Stimulated activated CD8-positive, alpha-beta memory T cell treated with anti-CD3 and anti-CD28 coated beads, Interleukin-2, amount 100 ng/mL, for 1 hour (primary cell): ENCODE measurements at regions not wholly inside any gene's neighbourhood (a gene's known extent, or its start where the extent isn't known, plus 50 kb on each side); places are given as distances from the start of the nearest gene placed in this dataset.
"Not testable (repeated sequence)": the region's sequence is repeated elsewhere in the genome, so short reads cannot be mapped to it uniquely, and the experiment has no call there.

ENCODE experiments used
- DNase-seq, 2 donors: peaks; one replicate each; pipeline ENCODE4 v3.0.0-alpha.2; 2020; ENCODE audit warnings: low read depth in 2 of 2

DNA sequence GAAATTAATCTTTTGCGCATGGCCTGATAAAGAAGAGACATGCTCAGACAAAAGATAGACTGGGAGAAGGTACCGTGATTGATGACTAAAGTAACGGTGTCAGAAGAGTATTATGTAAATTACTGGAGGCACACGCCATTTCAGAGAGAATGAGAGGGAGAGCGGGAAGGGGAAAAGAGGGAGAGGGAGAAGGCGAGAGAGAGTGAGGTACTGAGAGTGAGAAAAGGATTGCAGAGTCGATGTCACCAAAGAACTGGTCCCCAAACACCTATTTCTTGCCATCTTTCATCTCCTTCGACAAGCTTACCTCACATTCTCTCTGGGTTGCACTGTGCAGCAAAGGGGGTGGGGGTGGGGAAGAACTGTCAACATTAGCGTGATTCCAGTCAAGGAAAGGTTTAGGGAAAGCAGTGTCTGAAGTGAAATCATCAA is 673.7 kb downstream of the BCL11A start:
- no peak for DNase-seq

DNA sequence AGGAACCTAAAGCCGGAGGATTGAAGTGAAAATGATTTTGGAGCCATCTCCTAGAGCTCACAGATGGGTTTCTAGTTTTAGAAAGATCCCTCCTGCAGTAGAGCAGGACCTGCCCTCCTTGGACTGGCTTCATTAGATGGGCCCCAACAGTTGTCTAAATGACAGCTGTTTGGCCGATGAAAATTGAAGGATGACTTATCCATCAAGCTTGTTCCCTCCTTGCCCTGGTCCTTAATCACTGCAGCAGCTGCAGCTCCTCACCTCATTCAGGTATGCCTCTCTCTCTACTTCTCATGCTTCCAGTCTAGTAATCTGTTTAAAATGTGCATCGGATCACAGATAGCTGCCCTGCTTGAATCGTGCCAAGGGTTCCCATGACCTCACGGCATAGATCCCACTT is 677.6 kb downstream of the BCL11A start:
- no peak for DNase-seq

DNA sequence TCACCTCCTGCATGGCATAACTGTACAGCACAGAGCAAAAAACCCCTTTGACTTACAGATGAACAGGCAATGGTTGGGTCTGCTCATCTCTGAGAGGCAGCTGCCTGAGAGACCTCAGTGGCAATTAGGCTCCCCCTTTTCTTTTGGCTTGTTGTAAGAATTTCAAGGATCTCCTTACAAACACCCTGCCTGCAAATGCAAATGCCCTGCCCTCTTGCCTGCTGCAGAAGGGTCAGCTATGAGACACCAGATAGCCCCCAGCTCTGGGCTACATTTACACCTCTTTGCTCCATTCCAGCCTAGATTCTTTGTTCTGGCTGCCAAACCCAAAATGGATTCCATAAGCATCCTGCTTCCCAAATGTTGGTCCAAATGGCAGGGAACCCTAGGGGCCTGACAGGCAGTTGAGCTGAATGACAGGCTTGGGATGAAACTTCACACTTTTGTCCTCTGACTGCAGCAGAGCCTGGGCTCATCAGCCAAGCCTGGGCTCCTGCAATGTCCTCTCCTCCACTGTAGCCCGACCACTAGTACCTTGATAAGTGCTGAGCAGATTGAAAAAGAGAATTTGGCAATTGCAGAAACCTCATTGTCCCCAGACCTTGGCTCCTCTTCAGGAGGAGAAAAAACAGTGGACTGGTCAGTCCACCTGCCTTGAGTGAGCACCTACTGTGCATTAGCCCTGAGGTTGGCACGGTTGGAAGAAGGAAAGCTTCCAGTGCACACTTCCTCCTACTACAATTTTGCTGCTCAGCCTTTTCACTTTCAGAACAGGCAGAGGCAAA is 678.3 kb downstream of the BCL11A start:
- DNase-seq, result no peak

DNA sequence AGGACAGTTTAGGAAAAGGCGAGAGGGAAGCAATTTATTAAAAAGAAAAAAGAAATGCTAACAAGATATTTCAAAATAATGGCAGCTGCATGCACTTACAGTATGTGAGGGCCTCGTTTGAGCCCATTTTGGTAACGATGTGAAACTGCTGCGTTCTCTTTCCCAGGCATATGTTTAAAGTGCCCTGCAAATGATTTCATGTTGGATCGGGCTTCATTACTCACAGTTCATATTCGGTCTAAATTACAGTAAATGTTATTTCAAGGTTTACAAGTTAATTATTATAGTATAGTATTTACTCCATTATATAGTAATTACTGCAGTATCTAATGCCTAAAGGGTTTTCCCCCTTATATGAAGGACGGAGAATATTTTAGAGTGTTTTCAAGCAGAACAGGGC is 679.1 kb downstream of the BCL11A start:
- DNase-seq, result no peak

DNA sequence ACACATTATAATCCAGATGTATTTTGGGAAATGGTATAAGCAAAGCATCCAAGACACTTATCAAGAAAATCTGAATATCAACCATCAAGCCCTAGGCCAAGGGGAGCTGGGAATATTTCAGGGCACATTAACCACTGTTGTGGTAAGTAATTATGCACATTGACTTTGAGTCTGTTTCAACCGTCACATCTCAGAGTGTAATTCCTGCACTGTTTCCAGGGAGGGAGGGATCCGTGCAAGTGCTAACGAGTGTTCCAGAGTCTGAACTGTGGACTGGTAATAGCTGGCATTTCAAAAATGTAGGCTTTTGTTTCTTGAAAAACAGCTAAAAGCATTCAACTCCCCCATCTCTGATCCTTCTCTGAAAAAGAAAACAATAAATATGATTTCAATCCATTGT is 681.6 kb downstream of the BCL11A start:
- no peak for DNase-seq

DNA sequence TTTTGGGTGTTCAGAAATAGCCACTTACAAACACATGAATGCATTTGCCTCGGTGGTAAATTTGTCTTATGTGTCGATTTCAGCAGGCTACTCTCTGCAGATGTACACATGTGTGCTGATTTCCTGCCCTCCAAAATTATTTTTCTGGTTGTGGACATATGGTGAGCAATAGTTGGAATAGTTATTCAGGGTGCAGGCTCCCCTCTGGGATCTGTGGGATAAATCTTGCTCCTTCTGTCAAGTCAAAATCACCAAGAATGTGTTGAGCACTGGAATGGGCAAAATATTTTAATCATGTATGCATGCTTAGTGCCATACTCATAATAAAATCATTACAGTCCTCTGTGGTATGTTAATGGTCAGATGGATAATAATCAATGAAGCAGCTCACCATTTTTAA is 684.5 kb downstream of the BCL11A start:
- DNase-seq, result no peak

DNA sequence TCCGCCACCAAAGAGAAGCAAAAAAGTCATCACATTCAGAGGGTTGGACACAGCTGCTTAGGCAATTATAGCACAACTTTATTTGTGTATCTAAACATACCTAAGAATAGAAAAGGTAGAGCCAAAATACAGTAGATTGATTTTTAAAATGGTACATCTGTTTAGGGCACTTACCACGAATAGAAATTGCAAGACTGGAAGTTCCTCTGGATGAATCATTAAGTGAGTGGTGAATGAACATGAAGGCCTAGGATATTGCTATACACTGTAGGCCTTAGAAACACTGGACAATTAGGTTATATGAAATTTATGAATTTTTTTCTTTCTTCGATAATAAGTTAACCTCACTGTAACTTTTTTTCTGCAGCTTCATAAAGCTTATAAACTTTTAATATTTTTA is 687.0 kb downstream of the BCL11A start:
- DNase-seq, result no peak

DNA sequence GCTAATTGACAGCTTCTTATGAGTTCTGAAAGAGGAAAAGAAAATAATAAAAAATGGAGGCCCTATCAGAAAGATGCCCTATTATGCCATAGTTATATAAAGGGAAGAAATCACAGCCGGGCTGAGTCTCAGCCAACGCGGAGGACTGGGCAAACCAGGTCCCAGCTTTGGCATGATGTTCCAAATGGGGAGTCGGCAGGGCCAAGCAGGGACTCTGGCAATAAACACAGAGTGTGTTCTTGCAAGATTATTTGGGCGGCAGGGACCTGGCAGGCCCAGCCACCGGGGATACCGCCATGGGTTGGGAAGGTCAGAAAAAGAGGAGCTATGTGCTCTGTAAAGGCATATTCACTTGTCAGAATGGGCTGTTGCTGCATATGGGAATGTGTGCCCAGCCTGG is 694.9 kb downstream of the BCL11A start:
- DNase-seq, result no peak

DNA sequence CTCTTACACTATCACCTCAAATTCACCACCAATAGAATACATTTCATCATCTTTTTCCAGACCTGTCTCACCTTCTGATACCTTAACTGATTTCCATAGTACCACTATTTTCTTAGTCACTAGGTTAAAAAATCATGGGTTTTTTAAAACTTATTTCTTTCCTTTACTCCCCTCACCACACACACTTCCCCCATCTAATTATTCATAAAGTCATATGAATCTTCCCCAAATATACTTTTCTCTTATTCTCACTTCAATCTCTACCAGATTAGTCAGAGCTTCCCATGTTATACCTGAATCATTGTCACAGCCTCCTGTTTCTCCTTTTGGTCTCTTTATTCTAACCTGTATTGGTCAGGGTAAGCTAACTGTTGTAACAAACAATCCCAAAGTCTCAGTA is 696.3 kb downstream of the BCL11A start:
- DNase-seq, result no peak

DNA sequence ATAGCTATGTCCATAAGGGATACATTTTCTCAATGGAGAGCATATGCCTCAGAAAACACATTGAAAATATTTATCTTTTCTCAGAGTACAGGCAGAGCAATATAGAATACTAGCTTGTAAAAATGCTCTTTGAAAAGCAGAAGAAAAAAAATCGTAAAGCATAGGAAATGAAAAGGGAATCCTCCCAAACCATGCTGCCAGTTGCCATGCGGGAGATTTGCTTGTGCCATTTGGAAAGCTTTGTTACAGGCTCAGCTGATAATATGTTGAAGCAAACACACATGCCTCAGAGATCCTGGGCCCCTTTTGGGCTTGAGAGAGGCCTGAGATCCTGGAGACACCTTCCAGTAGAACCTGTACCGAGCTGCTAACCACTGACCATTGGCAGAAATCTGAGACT is 697.1 kb downstream of the BCL11A start:
- no peak for DNase-seq

DNA sequence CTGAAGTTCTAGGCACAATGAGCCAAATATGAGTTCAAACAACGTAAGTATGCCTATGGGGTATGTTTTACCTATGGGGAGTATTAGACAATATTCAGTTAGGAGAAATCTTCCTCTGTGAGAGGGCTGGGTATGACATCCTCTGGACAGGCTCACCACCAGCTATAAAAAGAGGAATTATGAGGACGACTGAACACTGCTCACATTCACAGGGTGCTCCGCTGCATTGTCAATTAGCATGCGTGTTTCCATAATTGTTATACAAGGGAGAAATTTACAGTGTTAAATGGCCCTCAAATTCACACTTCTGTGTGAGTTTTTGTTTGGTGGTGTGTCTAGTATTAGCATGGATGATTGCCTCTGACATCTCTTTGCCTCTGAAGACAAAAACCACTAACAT is 700.4 kb downstream of the BCL11A start:
- no peak for DNase-seq

DNA sequence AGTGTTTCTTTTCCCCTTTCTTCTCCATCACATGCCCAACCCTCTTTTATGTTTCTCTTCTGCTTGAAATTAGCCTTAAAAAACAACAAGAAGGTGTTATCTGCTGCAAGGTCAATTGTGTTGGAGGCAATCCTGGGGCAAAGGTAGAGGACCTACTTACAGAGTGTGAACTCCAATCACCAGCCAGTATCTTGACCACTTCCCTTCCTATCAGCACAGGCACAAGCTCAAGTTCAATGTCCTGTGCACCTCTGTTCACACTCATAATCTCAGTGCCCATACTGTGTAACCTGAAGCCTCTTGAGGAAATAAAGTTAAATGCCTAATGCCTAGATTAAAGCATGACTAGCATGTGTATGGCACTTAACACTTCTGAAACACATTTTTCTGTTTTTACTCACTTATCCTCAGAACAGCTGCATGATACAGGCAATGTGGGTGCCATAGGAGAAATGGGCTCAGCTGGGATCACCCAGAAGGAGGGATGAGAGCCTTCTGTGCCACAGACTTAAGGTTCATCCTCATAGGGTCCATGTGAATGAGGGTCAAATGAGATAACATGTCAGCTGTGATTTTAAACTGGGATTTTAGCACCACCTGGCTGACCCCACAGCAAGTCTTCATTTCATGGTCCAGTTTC is 701.5 kb downstream of the BCL11A start:
- DNase-seq, result no peak

DNA sequence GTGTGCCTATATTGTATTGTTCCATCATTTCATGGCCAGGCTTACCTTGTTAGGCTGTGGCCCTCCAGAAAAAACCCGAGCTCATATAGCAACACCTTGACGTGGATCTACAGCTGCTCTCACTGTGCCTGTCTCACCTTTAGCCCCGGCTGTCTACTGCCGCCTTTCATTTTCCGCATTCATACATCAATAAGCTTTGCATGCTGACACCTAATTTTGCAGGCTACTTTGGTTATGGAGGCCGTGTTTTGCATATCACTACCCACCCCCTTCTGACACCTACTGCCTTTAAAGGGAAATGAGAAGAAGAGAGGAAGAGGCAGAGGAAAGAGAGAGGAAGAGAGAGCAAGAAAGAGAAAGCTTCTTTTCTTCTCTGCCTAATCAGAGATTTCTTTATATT is 702.9 kb downstream of the BCL11A start:
- DNase-seq, result no peak

DNA sequence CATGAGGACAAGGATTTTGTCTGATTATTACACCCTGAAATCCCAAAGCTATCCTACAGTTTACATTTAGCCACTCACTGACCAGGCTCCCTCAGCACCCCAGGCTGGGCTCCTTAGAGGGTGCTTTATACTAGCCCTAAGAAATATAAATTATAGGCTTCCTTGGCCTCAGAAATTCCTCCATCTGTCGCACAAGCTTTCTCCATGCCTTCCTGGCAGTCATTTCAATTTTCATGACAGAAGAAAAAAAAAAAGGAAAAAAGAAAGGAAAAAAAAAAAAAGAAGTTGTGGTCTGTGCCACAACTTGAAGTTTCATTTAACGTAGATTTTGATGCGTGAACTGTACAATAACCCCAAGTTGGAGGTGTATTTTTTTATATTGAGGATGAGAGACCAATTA is 719.5 kb downstream of the BCL11A start:
- DNase-seq, result no peak

DNA sequence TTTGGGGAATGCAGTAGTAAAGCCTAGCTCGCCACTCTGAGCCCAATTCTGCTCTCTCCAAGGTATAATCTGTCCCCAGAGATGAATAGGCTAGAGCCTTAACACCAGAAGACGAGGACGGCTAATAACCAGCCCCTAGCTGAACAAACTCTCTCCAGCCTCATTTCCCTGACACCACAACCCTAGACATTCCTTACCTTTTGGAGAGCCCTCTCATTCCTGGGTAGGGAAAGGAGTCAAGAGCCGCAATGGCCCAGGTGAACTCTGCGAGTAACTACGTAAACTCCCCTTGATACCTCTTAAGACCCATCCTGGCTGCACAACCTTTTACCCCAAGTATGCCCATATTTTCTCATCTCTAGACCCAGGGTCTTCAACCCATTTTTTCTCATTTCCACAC is 722.9 kb downstream of the BCL11A start:
- DNase-seq, result no peak

DNA sequence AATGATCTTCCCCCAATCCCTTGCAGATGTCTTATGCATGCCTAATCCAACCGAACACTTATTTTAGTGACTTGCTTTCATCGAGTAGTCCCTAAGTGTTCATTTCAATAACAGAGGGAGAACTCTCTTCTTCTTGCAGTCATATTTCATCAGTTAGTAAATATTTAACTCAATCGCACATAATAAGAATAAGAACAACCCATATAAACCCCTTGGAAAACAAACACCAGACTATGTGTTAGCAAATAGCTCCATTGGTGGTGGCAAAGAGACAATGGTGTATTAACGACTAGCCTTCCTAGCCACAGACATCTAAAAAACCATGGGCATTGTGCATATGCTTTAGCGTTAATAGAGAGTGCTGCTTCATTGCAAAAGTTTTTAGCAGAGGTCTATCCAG is 725.8 kb downstream of the BCL11A start:
- DNase-seq, result no peak

DNA sequence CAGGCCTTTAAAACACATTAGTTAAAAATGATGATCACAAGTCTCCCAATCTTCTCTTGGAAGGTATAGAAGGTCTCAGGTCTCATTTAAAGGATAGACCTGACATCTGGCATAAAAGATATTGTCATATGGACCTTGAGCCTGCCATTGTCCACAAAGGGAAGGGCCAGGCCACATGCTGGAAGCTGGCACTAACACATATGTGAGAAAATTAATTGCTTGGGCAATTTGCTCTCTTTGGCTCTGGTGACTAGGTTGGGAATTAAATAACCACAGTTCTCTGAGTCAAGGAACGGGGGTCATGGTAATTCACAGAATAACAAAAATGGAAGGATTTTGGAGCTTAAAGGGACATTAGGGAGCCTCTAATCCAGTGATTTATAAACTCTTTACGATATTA is 727.3 kb downstream of the BCL11A start:
- no peak for DNase-seq

DNA sequence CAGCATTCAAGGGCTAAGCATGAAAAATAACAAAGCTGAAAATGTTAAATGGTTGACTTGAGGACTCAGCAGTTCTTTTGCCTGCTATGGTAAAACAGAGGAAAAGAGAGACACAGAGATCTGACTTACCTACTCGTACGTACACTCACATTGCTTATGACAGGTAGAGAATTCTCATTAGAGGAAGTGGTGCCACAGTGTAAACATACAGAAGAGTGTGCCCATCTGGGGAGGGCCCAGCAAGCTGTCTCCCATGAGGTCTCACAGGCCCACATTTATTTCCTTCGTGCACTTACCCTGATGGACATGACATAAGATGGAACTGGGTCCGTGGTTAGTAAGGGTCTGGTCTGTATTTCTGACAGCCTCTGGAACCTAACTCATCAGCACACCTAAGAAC is 729.1 kb downstream of the BCL11A start:
- no peak for DNase-seq

DNA sequence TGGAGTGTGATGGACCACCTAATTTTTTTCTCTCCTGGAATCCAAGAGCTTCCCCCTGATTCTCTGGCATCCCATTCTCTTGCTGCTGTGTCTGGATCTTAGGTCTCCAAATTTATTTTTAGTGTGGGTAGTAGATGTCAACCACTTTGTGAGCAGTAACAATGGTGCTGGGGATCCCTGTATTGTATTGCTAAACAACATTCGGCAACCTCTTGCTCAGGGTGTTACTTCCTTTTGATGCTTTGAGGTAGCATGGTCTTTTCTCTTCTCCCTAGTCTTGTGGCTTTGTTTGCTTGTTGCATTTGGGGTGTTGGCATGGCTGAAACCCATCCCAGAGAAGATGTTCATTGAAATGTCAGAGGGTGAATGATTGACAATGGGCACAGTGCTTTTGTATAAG is 737.4 kb downstream of the BCL11A start:
- no peak for DNase-seq

DNA sequence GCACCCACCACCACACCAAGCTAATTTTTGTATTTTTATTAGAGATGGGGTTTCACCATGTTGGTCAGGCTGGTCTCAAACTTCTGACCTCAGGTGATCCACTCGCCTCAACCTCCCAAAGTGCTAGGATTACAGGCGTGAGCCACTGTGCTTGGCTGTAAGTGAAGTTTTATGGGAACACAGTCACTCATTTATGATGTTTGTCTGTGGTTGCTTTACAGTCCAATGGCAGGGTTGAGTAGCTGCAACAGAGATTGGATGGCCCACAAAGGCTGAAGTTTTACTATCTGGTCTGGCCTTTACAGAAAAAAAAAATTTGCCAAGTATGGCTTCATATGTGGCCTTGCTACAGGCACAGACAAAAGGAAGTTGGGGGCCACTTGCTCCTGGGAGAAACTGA is 743.2 kb downstream of the BCL11A start:
- DNase-seq, result not testable (repeated sequence)

DNA sequence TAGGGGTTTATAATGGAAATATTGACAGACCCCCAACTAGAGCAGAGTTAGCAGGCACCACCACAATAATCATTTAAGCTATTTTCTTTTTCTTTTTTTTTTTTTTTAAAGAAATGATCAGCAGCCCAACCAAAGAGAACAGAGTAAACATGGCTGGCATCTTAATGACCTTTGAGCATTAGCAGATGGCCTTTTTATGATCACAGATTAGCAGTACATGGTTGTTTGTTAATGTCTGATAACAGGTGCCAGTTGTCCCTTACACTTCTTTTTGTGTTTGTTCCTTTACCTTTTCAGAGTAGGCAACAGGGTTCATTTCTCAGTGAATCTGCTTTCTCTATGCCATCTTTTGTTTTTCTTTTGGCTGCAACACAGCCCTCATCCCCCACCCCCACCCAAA is 747.0 kb downstream of the BCL11A start:
- DNase-seq, result no peak

DNA sequence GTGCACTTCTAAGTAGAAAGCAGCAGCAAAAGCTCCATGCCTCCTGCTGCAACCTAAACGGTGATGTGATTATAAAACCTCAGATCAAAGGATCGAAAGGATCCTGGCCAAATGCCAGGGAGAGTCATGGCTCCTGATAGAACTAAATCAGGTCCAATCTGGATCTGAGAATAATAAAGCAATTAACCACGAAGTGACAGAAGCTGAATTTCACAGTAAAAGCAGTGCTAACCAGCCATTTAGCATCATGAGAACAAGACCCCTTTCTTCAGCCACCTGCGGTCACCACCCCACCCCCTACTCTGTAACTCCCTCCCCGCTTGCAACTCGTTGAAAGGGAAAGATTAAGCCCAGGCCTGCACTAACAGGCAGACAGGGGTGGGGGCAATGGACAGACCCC is 748.7 kb downstream of the BCL11A start:
- no peak for DNase-seq

DNA sequence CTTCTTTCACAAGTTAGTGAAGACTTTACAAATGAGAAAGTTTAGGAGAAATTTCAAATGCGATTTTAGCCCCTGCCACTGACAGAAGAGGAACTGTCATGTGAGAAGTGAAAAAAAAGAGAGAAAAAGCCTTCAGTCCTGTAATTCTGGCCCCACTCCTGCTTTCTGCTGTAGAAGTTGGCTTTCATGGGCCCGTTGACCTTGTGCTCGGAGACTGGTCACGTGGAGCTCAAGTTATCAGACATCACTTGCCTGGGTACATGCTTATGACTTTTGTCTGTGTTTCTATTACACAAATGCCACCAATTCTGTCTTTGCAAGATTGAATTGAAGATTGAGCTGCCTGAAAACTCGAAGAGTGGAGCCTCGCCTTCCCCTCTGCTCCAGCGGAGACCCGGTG is 749.9 kb downstream of the BCL11A start:
- DNase-seq, result no peak
